Ectodermal cell (in vitro differentiated cells): ENCODE measurements at regions not wholly inside any gene's neighbourhood (a gene's known extent, or its start where the extent isn't known, plus 50 kb on each side); places are given as distances from the start of the nearest gene placed in this dataset.
"Not testable (repeated sequence)": the region's sequence is repeated elsewhere in the genome, so short reads cannot be mapped to it uniquely, and the experiment has no call there.

Source experiments
- H3K27ac ChIP-seq: 2 replicates; pipeline ENCODE4 v1.7.0; 2013; ENCODE audit warnings: mild to moderate bottlenecking, low read depth, low read length; ENCODE audit not compliant: insufficient read depth, poor library complexity, severe bottlenecking
- H3K27me3 ChIP-seq: 2 replicates; pipeline ENCODE4 v1.7.0; 2013; ENCODE audit warnings: mild to moderate bottlenecking, low read length; ENCODE audit not compliant: insufficient read depth, control insufficient read depth, poor library complexity, severe bottlenecking
- H3K36me3 ChIP-seq: one replicate; pipeline ENCODE4 v1.7.0; 2013; ENCODE audit warnings: low read length; ENCODE audit not compliant: control insufficient read depth, insufficient read depth
- H3K4me1 ChIP-seq: one replicate; pipeline ENCODE4 v1.7.0; 2013; ENCODE audit warnings: low read length; ENCODE audit not compliant: control insufficient read depth, insufficient read depth
- H3K4me3 ChIP-seq: 2 replicates; pipeline ENCODE4 v1.7.0; 2013; ENCODE audit warnings: low read depth, low read length, control low read depth; ENCODE audit not compliant: insufficient read depth
- H3K9me3 ChIP-seq: 2 replicates; pipeline ENCODE4 v1.7.0; 2013; ENCODE audit warnings: mild to moderate bottlenecking, low read length, moderate library complexity; ENCODE audit not compliant: control insufficient read depth
- WGBS, 2 experiments: methylation state at CpG; one replicate each; pipeline ENCODE4 v1.1.7; 2013; ENCODE audit warnings: missing lambda C conversion rate in 2 of 2; 5-methylcytosine and 5-hydroxymethylcytosine counted together

- Histone ChIP-seq H3K4me3 (no peak overlapping the region), H3K36me3 (no peaks in the 10 kb centered on the region), H3K4me1 (peaks cover 5% of the 10 kb centered on the region), H3K9me3 (no peaks in the 10 kb centered on the region), H3K27ac (no peak overlapping the region), H3K27me3 (no peaks in the 10 kb centered on the region)
- WGBS, 2 experiments: 80% methylated on average over 2 of the region's 2 CpGs; no CpG with 5 or more reads in 1 of the 2 experiments
Measured at GRCh38 chr5:88051148-88051547, 217.5 kb downstream of the TMEM161B start.

- Histone ChIP-seq H3K9me3 (no peaks in the 10 kb centered on the region), H3K4me3 (no peak overlapping the region), H3K27ac (no peak overlapping the region), H3K27me3 (no peaks in the 10 kb centered on the region), H3K4me1 (peaks cover 5% of the 10 kb centered on the region), H3K36me3 (no peaks in the 10 kb centered on the region)
- WGBS, 2 experiments: 38 to 40% methylated on average over 3 of the region's 4 CpGs
Measured at GRCh38 chr5:88049737-88050136, 218.9 kb downstream of the TMEM161B start.

GRCh38 chr5:88049156-88049555 is 219.5 kb downstream of the TMEM161B start:
- Histone ChIP-seq H3K4me3 (no peak overlapping the region), H3K4me1 (peaks cover 5% of the 10 kb centered on the region), H3K9me3 (no peaks in the 10 kb centered on the region), H3K27ac (no peak overlapping the region), H3K27me3 (no peaks in the 10 kb centered on the region), H3K36me3 (no peaks in the 10 kb centered on the region)
- WGBS, 2 experiments: 93% methylated on average over 3 of the region's 3 CpGs

GRCh38 chr5:88045931-88046461 is 222.6 kb downstream of the TMEM161B start:
- H3K27me3 ChIP-seq: no peaks in the 10 kb centered on the region
- 77 to 80% methylated on average over 4 of the region's 4 CpGs for WGBS, 2 experiments
- no peaks in the 10 kb centered on the region for H3K36me3 ChIP-seq
- peaks cover 5% of the 10 kb centered on the region for H3K4me1 ChIP-seq
- no peak overlapping the region for H3K4me3 ChIP-seq
- H3K27ac ChIP-seq: no peak overlapping the region
- H3K9me3 ChIP-seq: no peaks in the 10 kb centered on the region

GRCh38 chr5:88045165-88045564 is 223.5 kb downstream of the TMEM161B start:
- Histone ChIP-seq H3K4me3 (no peak overlapping the region), H3K36me3 (no peaks in the 10 kb centered on the region), H3K4me1 (peaks cover 5% of the 10 kb centered on the region), H3K27ac (no peak overlapping the region), H3K9me3 (no peaks in the 10 kb centered on the region), H3K27me3 (no peaks in the 10 kb centered on the region)
- WGBS, 2 experiments: 0% methylated on average over 1 of the region's 1 CpG

- no peaks in the 10 kb centered on the region for H3K4me1 ChIP-seq
- no peaks in the 10 kb centered on the region for H3K27me3 ChIP-seq
- no peaks in the 10 kb centered on the region for H3K36me3 ChIP-seq
- no peaks in the 10 kb centered on the region for H3K9me3 ChIP-seq
- H3K4me3 ChIP-seq: no peak overlapping the region
- 100% methylated on average over 1 of the region's 1 CpG for WGBS, 2 experiments
- H3K27ac ChIP-seq: no peak overlapping the region
Measured at GRCh38 chr5:88034520-88034919, 234.1 kb downstream of the TMEM161B start.

GRCh38 chr5:88033191-88033590 is 235.5 kb downstream of the TMEM161B start:
- H3K27ac ChIP-seq: no peak overlapping the region
- WGBS, 2 experiments: 67 to 81% methylated on average over 2 of the region's 2 CpGs
- H3K4me3 ChIP-seq: no peak overlapping the region
- no peaks in the 10 kb centered on the region for H3K4me1 ChIP-seq
- no peaks in the 10 kb centered on the region for H3K36me3 ChIP-seq
- no peaks in the 10 kb centered on the region for H3K27me3 ChIP-seq
- no peaks in the 10 kb centered on the region for H3K9me3 ChIP-seq

GRCh38 chr5:88029011-88029410 is 239.6 kb downstream of the TMEM161B start:
- WGBS, 2 experiments: 93 to 94% methylated on average over 1 to 2 of the region's 2 CpGs
- Histone ChIP-seq H3K27ac (no peak overlapping the region), H3K36me3 (no peaks in the 10 kb centered on the region), H3K9me3 (no peaks in the 10 kb centered on the region), H3K27me3 (no peaks in the 10 kb centered on the region), H3K4me1 (no peaks in the 10 kb centered on the region), H3K4me3 (no peak overlapping the region)

- no peaks in the 10 kb centered on the region for H3K9me3 ChIP-seq
- no peak overlapping the region for H3K4me3 ChIP-seq
- H3K27me3 ChIP-seq: no peaks in the 10 kb centered on the region
- 85 to 88% methylated on average over 3 to 4 of the region's 5 CpGs for WGBS, 2 experiments
- H3K36me3 ChIP-seq: no peaks in the 10 kb centered on the region
- no peak overlapping the region for H3K27ac ChIP-seq
- no peaks in the 10 kb centered on the region for H3K4me1 ChIP-seq
Measured at GRCh38 chr5:88021141-88021540, 247.5 kb downstream of the TMEM161B start.

GRCh38 chr5:88014984-88015383 is 253.7 kb downstream of the TMEM161B start:
- H3K4me3 ChIP-seq, H3K27ac ChIP-seq, H3K36me3 ChIP-seq, H3K9me3 ChIP-seq, H3K4me1 ChIP-seq, H3K27me3 ChIP-seq: not testable (repeated sequence)
- WGBS, 2 experiments: 79 to 80% methylated on average over 7 of the region's 7 CpGs

GRCh38 chr5:88000877-88001276 is 267.8 kb downstream of the TMEM161B start:
- 96% methylated on average over 3 to 4 of the region's 5 CpGs for WGBS, 2 experiments
- H3K27ac ChIP-seq: no peak overlapping the region
- no peaks in the 10 kb centered on the region for H3K4me1 ChIP-seq
- no peaks in the 10 kb centered on the region for H3K27me3 ChIP-seq
- no peaks in the 10 kb centered on the region for H3K9me3 ChIP-seq
- H3K36me3 ChIP-seq: no peaks in the 10 kb centered on the region
- H3K4me3 ChIP-seq: no peak overlapping the region
